GM23248 (cell line): ENCODE measurements at regions not wholly inside any gene's neighbourhood (a gene's known extent, or its start where the extent isn't known, plus 50 kb on each side); places are given as distances from the start of the nearest gene placed in this dataset.

Source experiments
- DNase-seq: peaks from one replicate; pipeline ENCODE4 v3.0.0-alpha.2; 2015
- H2AFZ ChIP-seq: fragments of 200-600 bp; sonication (generic); 2 replicates; pipeline ENCODE4 v1.6.1; 2016; ENCODE audit warnings: antibody characterized with exemption
- H3F3A ChIP-seq: fragments of 200-600 bp; sonication (generic); 2 replicates; pipeline ENCODE4 v1.6.1; 2016; ENCODE audit warnings: mild to moderate bottlenecking, antibody characterized with exemption, mixed run types; ENCODE audit not compliant: insufficient read depth
- H3K27ac ChIP-seq: fragments of 200-600 bp; sonication (generic); 2 replicates; pipeline ENCODE4 v1.5.1; 2016; ENCODE audit warnings: mild to moderate bottlenecking
- H3K27me3 ChIP-seq: fragments of 200-600 bp; sonication (generic); replicated peaks from 2 replicates; pipeline ENCODE4 v1.6.1; 2016; ENCODE audit warnings: mild to moderate bottlenecking; ENCODE audit not compliant: insufficient read depth
- H3K36me3 ChIP-seq: fragments of 200-600 bp; sonication (generic); 2 replicates; pipeline ENCODE4 v1.6.1; 2016; ENCODE audit warnings: low read depth, mild to moderate bottlenecking
- H3K4me1 ChIP-seq: fragments of 200-600 bp; sonication (generic); 2 replicates; pipeline ENCODE4 v1.6.1; 2016; ENCODE audit warnings: mild to moderate bottlenecking; ENCODE audit not compliant: insufficient read depth
- H3K4me2 ChIP-seq: fragments of 200-600 bp; sonication (generic); one replicate; pipeline ENCODE4 v1.6.1; 2016; ENCODE audit warnings: mild to moderate bottlenecking; ENCODE audit not compliant: unreplicated experiment
- H3K4me3 ChIP-seq: fragments of 200-600 bp; sonication (generic); 2 replicates; pipeline ENCODE4 v1.5.1; 2016; ENCODE audit warnings: mild to moderate bottlenecking
- H3K79me2 ChIP-seq: fragments of 200-600 bp; sonication (generic); 2 replicates; pipeline ENCODE4 v1.6.1; 2016; ENCODE audit warnings: mild to moderate bottlenecking; ENCODE audit not compliant: insufficient read depth
- H3K9ac ChIP-seq: fragments of 200-600 bp; sonication (generic); 2 replicates; pipeline ENCODE4 v1.6.1; 2016; ENCODE audit warnings: mild to moderate bottlenecking
- H3K9me2 ChIP-seq: fragments of 200-600 bp; sonication (generic); 2 replicates; pipeline ENCODE4 v1.6.1; 2016; ENCODE audit warnings: mixed run types, mild to moderate bottlenecking, moderate library complexity; ENCODE audit not compliant: insufficient read depth
- H3K9me3 ChIP-seq: fragments of 200-600 bp; sonication (generic); one replicate; pipeline ENCODE4 v1.6.1; 2017; ENCODE audit warnings: low read depth
- H4K20me1 ChIP-seq: fragments of 200-600 bp; sonication (generic); 2 replicates; pipeline ENCODE4 v1.6.0; 2016; ENCODE audit not compliant: insufficient read depth
- EZH2 ChIP-seq: fragments of 200-600 bp; sonication (generic); IDR thresholded peaks from 2 replicates; pipeline ENCODE4 v1.6.1; 2018; ENCODE audit warnings: antibody characterized with exemption, mild to moderate bottlenecking; ENCODE audit not compliant: insufficient read depth, poor library complexity, severe bottlenecking
- EZH2phosphoT487 ChIP-seq: fragments of 200-600 bp; sonication (generic); IDR thresholded peaks from 2 replicates; pipeline ENCODE4 v1.6.1; 2018; ENCODE audit warnings: antibody characterized with exemption, moderate library complexity, mild to moderate bottlenecking, low read depth; ENCODE audit not compliant: insufficient read depth
- WGBS, 2 experiments: methylation state at CpG; one replicate each; pipeline ENCODE4 v1.1.6; 2015 to 2017; ENCODE audit warnings: low lambda C conversion rate in 2 of 2, low coverage in 1 of 2; ENCODE audit errors: missing lambda C conversion rate in 2 of 2; 5-methylcytosine and 5-hydroxymethylcytosine counted together
- in situ Hi-C: fragments of 300-500 bp; cut with MboI; formaldehyde crosslinking; loops from 2 replicates; pipeline ENCODE4 v1.15.0; 2020

DNA sequence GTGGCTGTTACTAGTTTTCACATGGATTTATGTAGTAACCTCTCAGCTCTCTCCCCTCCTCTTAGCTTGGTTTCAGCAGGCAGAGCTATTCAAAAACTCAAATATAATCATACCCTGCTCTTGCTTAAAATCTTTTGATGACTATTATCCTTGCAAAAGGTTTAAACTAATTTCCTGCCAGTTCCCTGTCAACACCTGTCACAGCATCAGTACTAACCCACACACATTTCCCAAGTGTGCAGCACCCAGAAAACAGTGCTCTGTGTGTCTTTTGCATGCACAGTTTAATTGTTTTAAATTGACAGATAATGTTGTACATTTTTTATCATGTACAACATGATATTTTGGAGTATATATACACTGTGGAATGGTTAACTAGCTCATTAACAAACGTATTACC is 202.0 kb downstream of the PAPSS1 start:
- no peak overlapping the region for H3K9ac ChIP-seq
- H3F3A ChIP-seq: no peaks in the 10 kb centered on the region
- H3K4me1 ChIP-seq: no peaks in the 10 kb centered on the region
- no peaks in the 10 kb centered on the region for H4K20me1 ChIP-seq
- no peak overlapping the region for H3K4me2 ChIP-seq
- no peak overlapping the region for H3K27ac ChIP-seq
- no peak overlapping the region for H3K4me3 ChIP-seq
- no peak for TF ChIP-seq EZH2
- no peak for TF ChIP-seq EZH2phosphoT487
- H3K27me3 ChIP-seq: no peaks in the 10 kb centered on the region
- 9 to 30% methylated on average over 1 of the region's 1 CpG for WGBS, 2 experiments
- no peak overlapping the region for H2AFZ ChIP-seq
- in situ Hi-C loops: loop anchor here (25.0 kb wide), 1 partner anchor 481 kb away; the partner anchor contains the start of gene DKK2
- H3K9me3 ChIP-seq: no peaks in the 10 kb centered on the region
- DNase-seq: no peak
- H3K79me2 ChIP-seq: no peaks in the 10 kb centered on the region
- no peaks in the 10 kb centered on the region for H3K36me3 ChIP-seq
- no peaks in the 10 kb centered on the region for H3K9me2 ChIP-seq

DNA sequence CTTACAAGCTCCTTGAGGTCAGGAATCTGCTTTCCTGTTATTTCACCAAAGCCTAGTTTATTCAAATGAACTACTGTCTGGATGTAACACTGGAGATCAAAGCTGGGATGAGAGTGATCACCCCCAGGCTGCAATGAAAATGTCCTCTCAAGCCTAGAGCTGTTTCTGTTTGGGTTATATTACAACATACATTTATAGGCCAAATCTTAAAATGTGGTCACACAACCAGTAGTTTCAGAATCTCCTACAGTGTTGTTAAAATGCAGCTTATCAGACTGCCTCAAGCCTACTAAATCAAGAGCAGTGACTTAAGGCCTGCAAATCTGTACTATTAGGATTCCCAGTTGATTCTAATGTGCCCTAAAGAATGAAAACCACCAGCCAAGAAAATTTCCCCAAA is 207.5 kb downstream of the PAPSS1 start:
- H3K4me1 ChIP-seq: no peaks in the 10 kb centered on the region
- no peaks in the 10 kb centered on the region for H3K36me3 ChIP-seq
- no peak overlapping the region for H3K4me3 ChIP-seq
- no peaks in the 10 kb centered on the region for H3K79me2 ChIP-seq
- DNase-seq: no peak
- H3K9me2 ChIP-seq: no peaks in the 10 kb centered on the region
- in situ Hi-C loops: loop anchor here (25.0 kb wide), 1 partner anchor 475 kb away; the partner anchor contains the start of gene DKK2
- H2AFZ ChIP-seq: no peak overlapping the region
- no peak overlapping the region for H3K9ac ChIP-seq
- no peaks in the 10 kb centered on the region for H3K27me3 ChIP-seq
- no peak overlapping the region for H3K27ac ChIP-seq
- H4K20me1 ChIP-seq: no peaks in the 10 kb centered on the region
- no peak for TF ChIP-seq EZH2phosphoT487
- no peak for TF ChIP-seq EZH2
- no peaks in the 10 kb centered on the region for H3K9me3 ChIP-seq
- H3K4me2 ChIP-seq: no peak overlapping the region
- no peaks in the 10 kb centered on the region for H3F3A ChIP-seq

DNA sequence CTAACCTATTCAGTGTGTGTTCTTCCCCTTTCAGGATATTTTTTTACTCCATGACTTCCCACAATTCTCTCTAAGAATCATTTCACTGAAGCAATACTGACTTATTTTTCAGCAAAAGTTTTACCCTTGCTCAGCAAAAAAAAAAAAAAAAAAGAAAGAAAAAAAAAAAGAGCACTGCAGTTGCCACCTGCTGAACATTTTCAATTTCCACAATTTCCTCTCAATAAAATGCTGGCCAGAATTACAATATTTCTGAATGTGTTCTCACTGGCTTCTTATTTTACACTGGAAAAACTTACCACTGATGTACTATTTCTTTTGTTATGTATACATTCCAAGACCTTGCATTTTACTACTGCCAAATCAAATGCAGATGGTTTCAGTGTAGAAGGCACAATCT is 210.4 kb downstream of the PAPSS1 start:
- no peak for TF ChIP-seq EZH2
- no peak for TF ChIP-seq EZH2phosphoT487
- H3K27me3 ChIP-seq: no peaks in the 10 kb centered on the region
- no peak overlapping the region for H3K27ac ChIP-seq
- no peaks in the 10 kb centered on the region for H3K9me2 ChIP-seq
- H3K36me3 ChIP-seq: no peaks in the 10 kb centered on the region
- in situ Hi-C loops: loop anchor here (25.0 kb wide), 1 partner anchor 472 kb away; the partner anchor contains the start of gene DKK2
- H3K4me2 ChIP-seq: no peak overlapping the region
- no peak overlapping the region for H3K9ac ChIP-seq
- H3K4me3 ChIP-seq: no peak overlapping the region
- H3K9me3 ChIP-seq: no peaks in the 10 kb centered on the region
- no peak overlapping the region for H2AFZ ChIP-seq
- no peaks in the 10 kb centered on the region for H3K4me1 ChIP-seq
- H4K20me1 ChIP-seq: no peaks in the 10 kb centered on the region
- no peaks in the 10 kb centered on the region for H3K79me2 ChIP-seq
- no peaks in the 10 kb centered on the region for H3F3A ChIP-seq
- no peak for DNase-seq

DNA sequence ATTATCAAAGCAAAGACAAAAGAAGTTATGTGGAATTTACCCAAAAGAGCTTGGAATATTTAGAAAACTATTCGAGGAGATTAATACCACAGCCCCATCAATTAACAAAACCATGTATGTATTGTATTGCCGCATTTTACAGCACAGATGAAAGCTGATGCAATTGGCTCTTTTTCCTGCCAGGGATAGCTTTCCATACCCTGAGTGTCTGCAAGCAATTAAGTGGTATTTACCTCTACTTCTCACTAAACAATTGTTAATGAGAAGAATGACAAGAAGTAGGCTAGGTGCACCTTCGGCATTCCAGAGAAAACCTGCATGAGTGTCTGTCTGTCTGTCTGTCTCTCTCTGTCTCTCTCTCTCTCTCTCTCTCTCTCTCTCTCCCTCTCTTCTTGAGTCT is 219.5 kb downstream of the PAPSS1 start:
- Histone ChIP-seq H3K9me3 (no peaks in the 10 kb centered on the region), H3F3A (no peaks in the 10 kb centered on the region), H3K9me2 (no peaks in the 10 kb centered on the region), H3K36me3 (no peaks in the 10 kb centered on the region), H3K4me1 (no peaks in the 10 kb centered on the region), H3K27ac (no peak overlapping the region), H2AFZ (no peak overlapping the region), H3K9ac (no peak overlapping the region), H4K20me1 (no peaks in the 10 kb centered on the region), H3K4me3 (no peak overlapping the region), H3K27me3 (no peaks in the 10 kb centered on the region), H3K79me2 (no peaks in the 10 kb centered on the region), H3K4me2 (no peak overlapping the region)
- in situ Hi-C loops: loop anchor here (25.0 kb wide), 1 partner anchor 463 kb away; the partner anchor contains the start of gene DKK2
- DNase-seq: no peak
- 61 to 64% methylated on average over 3 of the region's 3 CpGs for WGBS, 2 experiments
- TF ChIP-seq EZH2: no peak

DNA sequence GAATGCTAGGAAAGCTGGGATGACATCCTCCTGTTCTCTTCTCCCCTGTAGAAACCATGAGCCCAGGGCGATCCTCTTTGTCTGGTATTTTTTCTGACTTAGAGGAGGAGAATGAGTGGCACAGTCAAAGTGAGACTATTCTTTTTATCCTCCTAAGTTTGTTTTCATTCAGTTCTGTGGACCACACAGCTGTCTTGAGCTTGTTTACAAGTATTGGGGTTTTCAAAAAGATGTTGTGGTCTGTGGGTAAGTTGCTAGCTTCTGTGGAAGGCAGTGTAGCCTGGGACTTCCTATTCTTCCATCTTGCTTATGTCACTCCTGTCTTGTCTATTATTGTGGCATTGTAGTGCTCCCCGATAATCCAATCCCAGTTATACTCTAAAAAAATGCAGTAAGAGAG is 223.0 kb downstream of the PAPSS1 start:
- no peaks in the 10 kb centered on the region for H3K9me2 ChIP-seq
- H3K27me3 ChIP-seq: no peaks in the 10 kb centered on the region
- no peaks in the 10 kb centered on the region for H3K79me2 ChIP-seq
- no peak for DNase-seq
- no peaks in the 10 kb centered on the region for H3F3A ChIP-seq
- no peak overlapping the region for H3K27ac ChIP-seq
- H2AFZ ChIP-seq: no peak overlapping the region
- no peaks in the 10 kb centered on the region for H3K36me3 ChIP-seq
- no peak overlapping the region for H3K4me2 ChIP-seq
- no peaks in the 10 kb centered on the region for H3K9me3 ChIP-seq
- no peak overlapping the region for H3K9ac ChIP-seq
- in situ Hi-C loops: no loop called here
- H3K4me1 ChIP-seq: no peaks in the 10 kb centered on the region
- no peak for TF ChIP-seq EZH2phosphoT487
- no peak for TF ChIP-seq EZH2
- WGBS, 2 experiments: 50 to 51% methylated on average over 2 of the region's 2 CpGs
- no peaks in the 10 kb centered on the region for H4K20me1 ChIP-seq
- H3K4me3 ChIP-seq: no peak overlapping the region
